Neural progenitor cell (in vitro differentiated cells): ENCODE measurements at regions not wholly inside any gene's neighbourhood (a gene's known extent, or its start where the extent isn't known, plus 50 kb on each side); places are given as distances from the start of the nearest gene placed in this dataset.

Experiments used
- DNase-seq: peaks from one replicate; pipeline ENCODE4 v3.0.0-alpha.2; 2016; ENCODE audit warnings: low spot score
- H2AFZ ChIP-seq: fragments of 200-600 bp; sonication (generic); replicated peaks from 2 replicates; pipeline ENCODE4 v1.6.1; 2016; ENCODE audit warnings: antibody characterized with exemption
- H3F3A ChIP-seq: fragments of 200-600 bp; sonication (generic); 2 replicates; pipeline ENCODE4 v1.6.1; 2016; ENCODE audit warnings: antibody characterized with exemption, low read depth
- H3K27ac ChIP-seq: fragments of 200-600 bp; sonication (generic); 2 replicates; pipeline ENCODE4 v1.5.1; 2016; ENCODE audit warnings: mild to moderate bottlenecking
- H3K27me3 ChIP-seq: fragments of 200-600 bp; sonication (generic); 2 replicates; pipeline ENCODE4 v1.6.1; 2016; ENCODE audit warnings: mild to moderate bottlenecking, moderate library complexity
- H3K36me3 ChIP-seq: fragments of 200-600 bp; sonication (generic); 2 replicates; pipeline ENCODE4 v1.5.1; 2016
- H3K4me1 ChIP-seq: fragments of 200-600 bp; sonication (generic); 2 replicates; pipeline ENCODE4 v1.6.1; 2016; ENCODE audit warnings: mixed run types
- H3K4me2 ChIP-seq: fragments of 200-600 bp; sonication (generic); 2 replicates; pipeline ENCODE4 v1.6.1; 2016
- H3K4me3 ChIP-seq: fragments of 200-600 bp; sonication (generic); 2 replicates; pipeline ENCODE4 v1.5.1; 2016
- H3K79me2 ChIP-seq: fragments of 200-600 bp; sonication (generic); 2 replicates; pipeline ENCODE4 v1.6.1; 2016; ENCODE audit warnings: low read depth
- H3K9ac ChIP-seq: fragments of 200-600 bp; sonication (generic); 2 replicates; pipeline ENCODE4 v1.6.1; 2016
- H3K9me3 ChIP-seq: fragments of 200-600 bp; sonication (generic); 2 replicates; pipeline ENCODE4 v1.5.1; 2016; ENCODE audit warnings: low read depth
- H4K20me1 ChIP-seq: fragments of 200-600 bp; sonication (generic); 2 replicates; pipeline ENCODE4 v1.6.1; 2016; ENCODE audit warnings: low read depth
- H3K27ac Mint-ChIP-seq: 3 replicates; pipeline ENCODE4 v1.8.0; 2021; ENCODE audit warnings: mixed read lengths
- H3K27me3 Mint-ChIP-seq: 2 replicates; pipeline ENCODE4 v1.8.0; 2022; ENCODE audit warnings: low read depth, mild to moderate bottlenecking, inconsistent platforms, moderate library complexity, mixed read lengths; ENCODE audit not compliant: insufficient read depth
- H3K36me3 Mint-ChIP-seq: 3 replicates; pipeline ENCODE4 v1.8.0; 2021; ENCODE audit warnings: mixed read lengths
- H3K4me1 Mint-ChIP-seq: 3 replicates; pipeline ENCODE4 v1.8.0; 2021; ENCODE audit warnings: mixed read lengths
- H3K4me3 Mint-ChIP-seq: 3 replicates; pipeline ENCODE4 v1.8.0; 2021; ENCODE audit warnings: mild to moderate bottlenecking, moderate library complexity, mixed read lengths
- H3K9me3 Mint-ChIP-seq: 3 replicates; pipeline ENCODE4 v1.8.0; 2020; ENCODE audit warnings: mixed read lengths
- CTCF ChIP-seq: fragments of 200-600 bp; sonication (generic); IDR thresholded peaks from 2 replicates; pipeline ENCODE4 v1.5.1; 2017; ENCODE audit warnings: antibody characterized with exemption, mild to moderate bottlenecking
- EZH2 ChIP-seq: fragments of 200-600 bp; sonication (generic); IDR thresholded peaks from 2 replicates; pipeline ENCODE4 v1.6.1; 2017; ENCODE audit warnings: antibody characterized with exemption, mild to moderate bottlenecking, moderate library complexity
- EZH2phosphoT487 ChIP-seq: fragments of 200-600 bp; sonication (generic); IDR thresholded peaks from 2 replicates; pipeline ENCODE4 v1.6.1; 2017; ENCODE audit warnings: antibody characterized with exemption

- Mint-ChIP-seq H3K9me3 (peaks cover 4% of the 10 kb centered on the region), H3K27me3 (no peaks in the 10 kb centered on the region), H3K36me3 (no peaks in the 10 kb centered on the region), H3K4me1 (peaks cover 16% of the 10 kb centered on the region), H3K4me3 (no peak overlapping the region), H3K27ac (no peak overlapping the region)
- H3K9me3 ChIP-seq: no peaks in the 10 kb centered on the region
- no peak overlapping the region for H3K4me3 ChIP-seq
- H3K27ac ChIP-seq: no peak overlapping the region
- H3K36me3 ChIP-seq: no peaks in the 10 kb centered on the region
- TF ChIP-seq EZH2 (no peak), CTCF (no peak), EZH2phosphoT487 (no peak)
- no peaks in the 10 kb centered on the region for H3F3A ChIP-seq
- no peak overlapping the region for H3K9ac ChIP-seq
- no peaks in the 10 kb centered on the region for H3K4me1 ChIP-seq
- no peaks in the 10 kb centered on the region for H4K20me1 ChIP-seq
- DNase-seq: no peak
- no peaks in the 10 kb centered on the region for H3K27me3 ChIP-seq
- no peak overlapping the region for H2AFZ ChIP-seq
- no peak overlapping the region for H3K4me2 ChIP-seq
- no peaks in the 10 kb centered on the region for H3K79me2 ChIP-seq
Measured at GRCh38 chr6:99137314-99137713, 189.6 kb upstream of the FBXL4 start.

GRCh38 chr6:99136488-99136887, 188.7 kb upstream of the FBXL4 start:
- H3K79me2 ChIP-seq: no peaks in the 10 kb centered on the region
- H3K27me3 Mint-ChIP-seq: no peaks in the 10 kb centered on the region
- no peak overlapping the region for H3K27ac Mint-ChIP-seq
- H3F3A ChIP-seq: no peaks in the 10 kb centered on the region
- peaks cover 4% of the 10 kb centered on the region for H3K9me3 Mint-ChIP-seq
- H3K4me1 Mint-ChIP-seq: peaks cover 24% of the 10 kb centered on the region
- no peaks in the 10 kb centered on the region for H3K36me3 ChIP-seq
- H3K4me3 ChIP-seq: no peak overlapping the region
- H3K27ac ChIP-seq: no peak overlapping the region
- DNase-seq: no peak
- no peaks in the 10 kb centered on the region for H4K20me1 ChIP-seq
- no peaks in the 10 kb centered on the region for H3K4me1 ChIP-seq
- H3K9me3 ChIP-seq: no peaks in the 10 kb centered on the region
- H2AFZ ChIP-seq: no peak overlapping the region
- H3K27me3 ChIP-seq: no peaks in the 10 kb centered on the region
- H3K4me3 Mint-ChIP-seq: no peak overlapping the region
- TF ChIP-seq EZH2: no peak
- no peak overlapping the region for H3K9ac ChIP-seq
- no peaks in the 10 kb centered on the region for H3K36me3 Mint-ChIP-seq
- no peak overlapping the region for H3K4me2 ChIP-seq

- H3K36me3 ChIP-seq: no peaks in the 10 kb centered on the region
- H4K20me1 ChIP-seq: no peaks in the 10 kb centered on the region
- no peak for TF ChIP-seq EZH2phosphoT487
- no peak for TF ChIP-seq EZH2
- TF ChIP-seq CTCF: no peak
- H3K4me1 Mint-ChIP-seq: peaks cover 49% of the 10 kb centered on the region
- H3K27ac Mint-ChIP-seq: no peak overlapping the region
- no peak overlapping the region for H3K4me2 ChIP-seq
- no peaks in the 10 kb centered on the region for H3K27me3 ChIP-seq
- no peaks in the 10 kb centered on the region for H3K79me2 ChIP-seq
- no peak overlapping the region for H3K27ac ChIP-seq
- H3K9me3 Mint-ChIP-seq: peaks cover 2% of the 10 kb centered on the region
- H3K36me3 Mint-ChIP-seq: no peaks in the 10 kb centered on the region
- H3K4me3 Mint-ChIP-seq: no peak overlapping the region
- no peak overlapping the region for H3K9ac ChIP-seq
- no peaks in the 10 kb centered on the region for H3F3A ChIP-seq
- H3K4me3 ChIP-seq: no peak overlapping the region
- no peaks in the 10 kb centered on the region for H3K27me3 Mint-ChIP-seq
- H2AFZ ChIP-seq: no peak overlapping the region
- H3K9me3 ChIP-seq: no peaks in the 10 kb centered on the region
- no peaks in the 10 kb centered on the region for H3K4me1 ChIP-seq
- DNase-seq: no peak
Measured at GRCh38 chr6:99132026-99132635, 184.4 kb upstream of the FBXL4 start.
